ENCODE measurements at regions not wholly inside any gene's neighbourhood (a gene's known extent, or its start where the extent isn't known, plus 50 kb on each side); places are given as distances from the start of the nearest gene placed in this dataset.

DNA sequence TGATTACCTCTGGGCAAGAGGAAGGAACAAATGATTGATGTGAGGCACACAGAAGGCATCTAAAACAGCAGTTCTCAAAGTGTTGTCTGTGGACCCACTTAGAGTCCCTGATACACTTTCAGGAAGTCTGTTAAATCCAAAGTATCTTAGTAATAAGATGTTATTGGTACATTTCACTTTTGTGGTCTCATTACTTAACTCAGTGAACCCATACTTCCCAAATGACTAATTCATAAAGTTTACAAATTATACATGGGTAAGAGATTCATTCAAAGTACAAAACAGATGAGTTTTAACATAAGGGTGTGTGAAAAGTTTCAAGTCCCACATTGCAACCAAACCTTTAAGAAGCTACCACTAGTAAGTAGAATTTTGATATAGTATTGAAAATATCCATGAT, 440.5 kb downstream of the NUP35 start:
- Mint-ChIP-seq H3K27me3 (ENCODE audit: insufficient read depth, low read depth, poor library complexity) (no peaks in the 10 kb centered on the region), H3K4me3 (no peak overlapping the region), H3K4me1 (peaks cover 10% of the 10 kb centered on the region; the same call in 2 of the 3 replicates), H3K9me3 (no peaks in the 10 kb centered on the region), H3K36me3 (ENCODE audit: low read depth) (no peaks in the 10 kb centered on the region), H3K27ac (no peak overlapping the region)
- Histone ChIP-seq H4K20me1 (replicated peaks; ENCODE audit: insufficient read depth) (no peaks in the 10 kb centered on the region), H3K27me3 (ENCODE audit: insufficient read depth) (no peaks in the 10 kb centered on the region), H3K4me2 (no peak overlapping the region), H3K9me2 (ENCODE audit: insufficient read depth) (no peaks in the 10 kb centered on the region), H3K79me2 (replicated peaks; ENCODE audit: insufficient read depth) (no peaks in the 10 kb centered on the region), H3K4me3 (no peak overlapping the region), H3K4me1 (ENCODE audit: insufficient read depth) (peaks cover 12% of the 10 kb centered on the region; the same call in 1 of the 2 replicates), H2AFZ (no peak overlapping the region), H3F3A (replicated peaks; ENCODE audit: low read depth) (no peaks in the 10 kb centered on the region), H3K27ac (ENCODE audit: low read depth) (no peak overlapping the region), H3K36me3 (ENCODE audit: insufficient read depth) (no peaks in the 10 kb centered on the region)
- DNase-seq (ENCODE audit: low spot score), result no peak
- TF ChIP-seq JUNB (IDR thresholded peaks at IDR 0.05; ENCODE audit: unreplicated experiment), result no peak
- TF ChIP-seq, protein P1, sequence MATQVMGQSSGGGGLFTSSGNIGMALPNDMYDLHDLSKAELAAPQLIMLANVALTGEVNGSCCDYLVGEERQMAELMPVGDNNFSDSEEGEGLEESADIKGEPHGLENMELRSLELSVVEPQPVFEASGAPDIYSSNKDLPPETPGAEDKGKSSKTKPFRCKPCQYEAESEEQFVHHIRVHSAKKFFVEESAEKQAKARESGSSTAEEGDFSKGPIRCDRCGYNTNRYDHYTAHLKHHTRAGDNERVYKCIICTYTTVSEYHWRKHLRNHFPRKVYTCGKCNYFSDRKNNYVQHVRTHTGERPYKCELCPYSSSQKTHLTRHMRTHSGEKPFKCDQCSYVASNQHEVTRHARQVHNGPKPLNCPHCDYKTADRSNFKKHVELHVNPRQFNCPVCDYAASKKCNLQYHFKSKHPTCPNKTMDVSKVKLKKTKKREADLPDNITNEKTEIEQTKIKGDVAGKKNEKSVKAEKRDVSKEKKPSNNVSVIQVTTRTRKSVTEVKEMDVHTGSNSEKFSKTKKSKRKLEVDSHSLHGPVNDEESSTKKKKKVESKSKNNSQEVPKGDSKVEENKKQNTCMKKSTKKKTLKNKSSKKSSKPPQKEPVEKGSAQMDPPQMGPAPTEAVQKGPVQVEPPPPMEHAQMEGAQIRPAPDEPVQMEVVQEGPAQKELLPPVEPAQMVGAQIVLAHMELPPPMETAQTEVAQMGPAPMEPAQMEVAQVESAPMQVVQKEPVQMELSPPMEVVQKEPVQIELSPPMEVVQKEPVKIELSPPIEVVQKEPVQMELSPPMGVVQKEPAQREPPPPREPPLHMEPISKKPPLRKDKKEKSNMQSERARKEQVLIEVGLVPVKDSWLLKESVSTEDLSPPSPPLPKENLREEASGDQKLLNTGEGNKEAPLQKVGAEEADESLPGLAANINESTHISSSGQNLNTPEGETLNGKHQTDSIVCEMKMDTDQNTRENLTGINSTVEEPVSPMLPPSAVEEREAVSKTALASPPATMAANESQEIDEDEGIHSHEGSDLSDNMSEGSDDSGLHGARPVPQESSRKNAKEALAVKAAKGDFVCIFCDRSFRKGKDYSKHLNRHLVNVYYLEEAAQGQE (IDR thresholded peaks at IDR 0.05; ENCODE audit: unreplicated experiment), result no peak
- TF ChIP-seq STAT1 (IDR thresholded peaks at IDR 0.05; ENCODE audit: unreplicated experiment), result no peak
- no peak for TF ChIP-seq ZNF114 (CRISPR knock-in tag; IDR thresholded peaks at IDR 0.05)
- TF ChIP-seq EZH2 (IDR thresholded peaks at IDR 0.05; ENCODE audit: low read depth, unreplicated experiment), result no peak
- no peak for TF ChIP-seq ZNF331 (CRISPR knock-in tag; IDR thresholded peaks at IDR 0.05; ENCODE audit: low read depth)
- TF ChIP-seq NANOG (IDR thresholded peaks at IDR 0.05; ENCODE audit: borderline replicate concordance), result no peak
- TF ChIP-seq CREB1 (CRISPR knock-in tag; IDR thresholded peaks at IDR 0.05; ENCODE audit: low read depth), result no peak
- no peak for TF ChIP-seq POLR2AphosphoS5 (IDR thresholded peaks at IDR 0.05; ENCODE audit: low read depth)
- TF ChIP-seq, protein P2, sequence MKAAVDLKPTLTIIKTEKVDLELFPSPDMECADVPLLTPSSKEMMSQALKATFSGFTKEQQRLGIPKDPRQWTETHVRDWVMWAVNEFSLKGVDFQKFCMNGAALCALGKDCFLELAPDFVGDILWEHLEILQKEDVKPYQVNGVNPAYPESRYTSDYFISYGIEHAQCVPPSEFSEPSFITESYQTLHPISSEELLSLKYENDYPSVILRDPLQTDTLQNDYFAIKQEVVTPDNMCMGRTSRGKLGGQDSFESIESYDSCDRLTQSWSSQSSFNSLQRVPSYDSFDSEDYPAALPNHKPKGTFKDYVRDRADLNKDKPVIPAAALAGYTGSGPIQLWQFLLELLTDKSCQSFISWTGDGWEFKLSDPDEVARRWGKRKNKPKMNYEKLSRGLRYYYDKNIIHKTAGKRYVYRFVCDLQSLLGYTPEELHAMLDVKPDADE (IDR thresholded peaks at IDR 0.05), result no peak
- TF ChIP-seq, protein P3, sequence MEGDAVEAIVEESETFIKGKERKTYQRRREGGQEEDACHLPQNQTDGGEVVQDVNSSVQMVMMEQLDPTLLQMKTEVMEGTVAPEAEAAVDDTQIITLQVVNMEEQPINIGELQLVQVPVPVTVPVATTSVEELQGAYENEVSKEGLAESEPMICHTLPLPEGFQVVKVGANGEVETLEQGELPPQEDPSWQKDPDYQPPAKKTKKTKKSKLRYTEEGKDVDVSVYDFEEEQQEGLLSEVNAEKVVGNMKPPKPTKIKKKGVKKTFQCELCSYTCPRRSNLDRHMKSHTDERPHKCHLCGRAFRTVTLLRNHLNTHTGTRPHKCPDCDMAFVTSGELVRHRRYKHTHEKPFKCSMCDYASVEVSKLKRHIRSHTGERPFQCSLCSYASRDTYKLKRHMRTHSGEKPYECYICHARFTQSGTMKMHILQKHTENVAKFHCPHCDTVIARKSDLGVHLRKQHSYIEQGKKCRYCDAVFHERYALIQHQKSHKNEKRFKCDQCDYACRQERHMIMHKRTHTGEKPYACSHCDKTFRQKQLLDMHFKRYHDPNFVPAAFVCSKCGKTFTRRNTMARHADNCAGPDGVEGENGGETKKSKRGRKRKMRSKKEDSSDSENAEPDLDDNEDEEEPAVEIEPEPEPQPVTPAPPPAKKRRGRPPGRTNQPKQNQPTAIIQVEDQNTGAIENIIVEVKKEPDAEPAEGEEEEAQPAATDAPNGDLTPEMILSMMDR (conservative IDR thresholded peaks at IDR 0.05; ENCODE audit: low read depth in 2 of 2), result no peak
- no peak for TF ChIP-seq EZH2phosphoT487 (IDR thresholded peaks at IDR 0.05; ENCODE audit: unreplicated experiment)
- TF ChIP-seq, protein P4, sequence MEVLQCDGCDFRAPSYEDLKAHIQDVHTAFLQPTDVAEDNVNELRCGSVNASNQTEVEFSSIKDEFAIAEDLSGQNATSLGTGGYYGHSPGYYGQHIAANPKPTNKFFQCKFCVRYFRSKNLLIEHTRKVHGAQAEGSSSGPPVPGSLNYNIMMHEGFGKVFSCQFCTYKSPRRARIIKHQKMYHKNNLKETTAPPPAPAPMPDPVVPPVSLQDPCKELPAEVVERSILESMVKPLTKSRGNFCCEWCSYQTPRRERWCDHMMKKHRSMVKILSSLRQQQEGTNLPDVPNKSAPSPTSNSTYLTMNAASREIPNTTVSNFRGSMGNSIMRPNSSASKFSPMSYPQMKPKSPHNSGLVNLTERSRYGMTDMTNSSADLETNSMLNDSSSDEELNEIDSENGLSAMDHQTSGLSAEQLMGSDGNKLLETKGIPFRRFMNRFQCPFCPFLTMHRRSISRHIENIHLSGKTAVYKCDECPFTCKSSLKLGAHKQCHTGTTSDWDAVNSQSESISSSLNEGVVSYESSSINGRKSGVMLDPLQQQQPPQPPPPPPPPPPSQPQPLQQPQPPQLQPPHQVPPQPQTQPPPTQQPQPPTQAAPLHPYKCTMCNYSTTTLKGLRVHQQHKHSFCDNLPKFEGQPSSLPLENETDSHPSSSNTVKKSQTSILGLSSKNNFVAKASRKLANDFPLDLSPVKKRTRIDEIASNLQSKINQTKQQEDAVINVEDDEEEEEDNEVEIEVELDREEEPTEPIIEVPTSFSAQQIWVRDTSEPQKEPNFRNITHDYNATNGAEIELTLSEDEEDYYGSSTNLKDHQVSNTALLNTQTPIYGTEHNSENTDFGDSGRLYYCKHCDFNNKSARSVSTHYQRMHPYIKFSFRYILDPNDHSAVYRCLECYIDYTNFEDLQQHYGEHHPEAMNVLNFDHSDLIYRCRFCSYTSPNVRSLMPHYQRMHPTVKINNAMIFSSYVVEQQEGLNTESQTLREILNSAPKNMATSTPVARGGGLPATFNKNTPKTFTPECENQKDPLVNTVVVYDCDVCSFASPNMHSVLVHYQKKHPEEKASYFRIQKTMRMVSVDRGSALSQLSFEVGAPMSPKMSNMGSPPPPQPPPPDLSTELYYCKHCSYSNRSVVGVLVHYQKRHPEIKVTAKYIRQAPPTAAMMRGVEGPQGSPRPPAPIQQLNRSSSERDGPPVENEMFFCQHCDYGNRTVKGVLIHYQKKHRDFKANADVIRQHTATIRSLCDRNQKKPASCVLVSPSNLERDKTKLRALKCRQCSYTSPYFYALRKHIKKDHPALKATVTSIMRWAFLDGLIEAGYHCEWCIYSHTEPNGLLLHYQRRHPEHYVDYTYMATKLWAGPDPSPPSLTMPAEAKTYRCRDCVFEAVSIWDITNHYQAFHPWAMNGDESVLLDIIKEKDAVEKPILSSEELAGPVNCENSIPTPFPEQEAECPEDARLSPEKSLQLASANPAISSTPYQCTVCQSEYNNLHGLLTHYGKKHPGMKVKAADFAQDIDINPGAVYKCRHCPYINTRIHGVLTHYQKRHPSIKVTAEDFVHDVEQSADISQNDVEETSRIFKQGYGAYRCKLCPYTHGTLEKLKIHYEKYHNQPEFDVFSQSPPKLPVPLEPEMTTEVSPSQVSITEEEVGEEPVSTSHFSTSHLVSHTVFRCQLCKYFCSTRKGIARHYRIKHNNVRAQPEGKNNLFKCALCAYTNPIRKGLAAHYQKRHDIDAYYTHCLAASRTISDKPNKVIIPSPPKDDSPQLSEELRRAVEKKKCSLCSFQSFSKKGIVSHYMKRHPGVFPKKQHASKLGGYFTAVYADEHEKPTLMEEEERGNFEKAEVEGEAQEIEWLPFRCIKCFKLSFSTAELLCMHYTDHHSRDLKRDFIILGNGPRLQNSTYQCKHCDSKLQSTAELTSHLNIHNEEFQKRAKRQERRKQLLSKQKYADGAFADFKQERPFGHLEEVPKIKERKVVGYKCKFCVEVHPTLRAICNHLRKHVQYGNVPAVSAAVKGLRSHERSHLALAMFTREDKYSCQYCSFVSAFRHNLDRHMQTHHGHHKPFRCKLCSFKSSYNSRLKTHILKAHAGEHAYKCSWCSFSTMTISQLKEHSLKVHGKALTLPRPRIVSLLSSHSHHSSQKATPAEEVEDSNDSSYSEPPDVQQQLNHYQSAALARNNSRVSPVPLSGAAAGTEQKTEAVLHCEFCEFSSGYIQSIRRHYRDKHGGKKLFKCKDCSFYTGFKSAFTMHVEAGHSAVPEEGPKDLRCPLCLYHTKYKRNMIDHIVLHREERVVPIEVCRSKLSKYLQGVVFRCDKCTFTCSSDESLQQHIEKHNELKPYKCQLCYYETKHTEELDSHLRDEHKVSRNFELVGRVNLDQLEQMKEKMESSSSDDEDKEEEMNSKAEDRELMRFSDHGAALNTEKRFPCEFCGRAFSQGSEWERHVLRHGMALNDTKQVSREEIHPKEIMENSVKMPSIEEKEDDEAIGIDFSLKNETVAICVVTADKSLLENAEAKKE (CRISPR knock-in tag; IDR thresholded peaks at IDR 0.05), result no peak
- ATAC-seq, result no peak

All from GM23338 (cell line).